Suppressor macrophage treated with lipopolysaccharide for 1 hour (primary cell): ENCODE measurements at regions not wholly inside any gene's neighbourhood (a gene's known extent, or its start where the extent isn't known, plus 50 kb on each side); places are given as distances from the start of the nearest gene placed in this dataset.

Source experiments
- DNase-seq, 3 donors: peaks; one replicate each; pipeline ENCODE4 v3.0.0-alpha.2; 2020 to 2022

DNA sequence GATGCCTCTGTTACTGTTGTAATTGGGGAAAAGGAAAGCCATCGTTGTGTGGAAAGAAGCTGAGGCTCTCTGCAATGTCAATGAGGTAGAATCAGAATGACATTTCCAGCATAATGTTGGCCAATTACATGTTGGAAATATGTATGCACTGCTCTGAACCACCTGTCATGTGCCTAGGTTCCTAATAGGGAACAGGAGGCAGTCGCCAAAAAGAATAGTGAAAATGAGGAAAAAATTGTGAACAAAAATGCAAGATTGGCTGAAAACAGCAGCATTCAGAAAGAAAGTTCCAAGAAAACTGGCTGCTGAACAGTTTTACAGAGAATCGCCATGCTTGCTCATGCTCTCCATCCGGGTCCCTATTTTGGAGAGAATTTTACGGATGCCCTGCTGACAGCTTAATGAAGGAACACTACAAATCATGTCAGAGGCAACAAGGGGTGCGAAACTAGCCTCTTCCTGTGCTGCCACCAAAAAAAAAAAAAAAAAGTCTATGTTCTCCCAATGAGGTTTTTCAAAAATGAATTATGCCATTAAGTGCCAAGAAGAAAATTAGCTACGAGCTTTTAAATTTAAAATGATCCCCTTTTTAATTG, 305.9 kb upstream of the ARRDC4 start:
- no peak for DNase-seq

DNA sequence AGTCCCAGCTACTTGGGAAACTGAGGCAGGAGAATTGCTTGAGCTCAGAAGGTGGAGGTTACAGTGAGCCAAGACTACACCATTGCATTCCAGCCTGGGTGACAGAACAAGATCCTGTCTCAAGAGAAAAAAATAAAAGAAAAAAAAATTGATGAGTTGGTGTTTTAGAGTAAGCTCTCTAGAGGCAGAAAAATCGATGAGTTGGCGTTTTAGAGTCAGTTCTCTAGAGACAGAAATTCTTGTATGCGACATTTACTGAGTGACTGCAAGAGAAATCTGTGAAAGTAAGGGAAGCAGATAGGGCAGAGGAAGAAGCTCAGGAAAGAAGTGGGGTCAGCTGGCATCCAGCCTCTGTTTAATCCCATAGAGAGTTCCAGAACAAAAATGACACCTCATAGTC, 298.7 kb upstream of the ARRDC4 start:
- DNase-seq, result no peak

DNA sequence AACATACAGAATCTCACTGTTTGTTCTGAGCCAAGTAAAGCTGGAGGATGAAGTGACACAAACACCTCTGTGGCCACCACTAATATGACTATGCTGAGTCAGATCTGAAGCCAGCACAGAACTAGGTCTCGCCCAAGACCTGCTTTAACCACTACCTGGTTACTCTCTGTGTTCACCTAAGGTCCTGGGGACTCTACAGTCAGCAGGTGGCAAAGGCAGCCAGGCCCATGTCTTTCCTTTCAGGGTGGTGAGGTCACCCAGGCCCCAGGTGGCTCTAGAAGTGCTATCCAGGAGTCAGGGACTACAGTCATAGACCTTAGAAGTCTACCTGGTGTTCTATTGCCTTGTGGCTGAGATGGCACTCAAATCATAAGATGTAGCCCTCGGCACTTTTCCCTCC, 287.9 kb upstream of the ARRDC4 start:
- no peak for DNase-seq

DNA sequence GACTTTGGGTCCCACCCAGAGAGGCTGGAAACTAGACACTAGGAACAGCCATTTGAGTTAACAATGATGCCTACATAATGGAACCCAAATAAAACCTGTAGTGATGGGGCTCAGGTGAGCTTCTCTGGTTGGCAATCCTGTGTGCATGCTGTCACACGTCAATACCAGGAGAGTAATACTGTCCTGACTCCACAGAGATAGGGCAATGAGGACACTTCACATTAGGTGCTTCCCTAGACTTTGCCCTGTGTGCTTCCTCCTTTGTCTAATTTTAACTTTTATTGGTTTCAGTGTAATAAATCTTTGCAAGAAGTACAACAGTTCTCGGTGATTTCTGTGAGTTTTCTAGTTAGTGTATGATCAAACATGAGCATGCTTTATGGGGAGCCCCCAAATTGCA, 281.8 kb upstream of the ARRDC4 start:
- DNase-seq, result no peak

DNA sequence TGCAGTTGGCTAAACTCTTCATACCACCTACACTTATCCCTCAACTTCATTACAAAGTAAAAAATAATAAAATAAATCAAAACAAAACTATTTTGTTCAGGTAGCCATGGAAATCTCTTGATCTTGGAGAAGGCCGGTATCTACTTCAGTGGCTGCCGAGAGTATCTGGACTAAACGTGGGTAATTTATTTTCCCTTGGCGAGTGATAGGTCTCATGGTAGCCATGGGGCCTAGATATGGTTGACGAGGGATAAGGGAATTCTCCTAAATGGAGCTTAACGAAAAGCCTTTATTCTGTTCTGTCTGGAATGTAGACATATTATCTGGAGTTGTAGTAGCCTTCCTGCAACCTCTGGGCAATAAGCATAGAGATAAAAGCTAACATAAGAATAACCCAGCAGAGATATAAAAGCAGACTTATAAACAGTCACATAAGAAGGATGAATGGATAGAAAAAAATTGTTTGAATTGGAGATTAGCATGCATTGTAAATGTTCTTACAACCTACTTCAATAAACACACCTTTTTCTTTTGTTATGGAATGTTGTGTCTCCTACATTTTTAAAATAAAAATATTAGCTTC, 281.3 kb upstream of the ARRDC4 start:
- no peak for DNase-seq

DNA sequence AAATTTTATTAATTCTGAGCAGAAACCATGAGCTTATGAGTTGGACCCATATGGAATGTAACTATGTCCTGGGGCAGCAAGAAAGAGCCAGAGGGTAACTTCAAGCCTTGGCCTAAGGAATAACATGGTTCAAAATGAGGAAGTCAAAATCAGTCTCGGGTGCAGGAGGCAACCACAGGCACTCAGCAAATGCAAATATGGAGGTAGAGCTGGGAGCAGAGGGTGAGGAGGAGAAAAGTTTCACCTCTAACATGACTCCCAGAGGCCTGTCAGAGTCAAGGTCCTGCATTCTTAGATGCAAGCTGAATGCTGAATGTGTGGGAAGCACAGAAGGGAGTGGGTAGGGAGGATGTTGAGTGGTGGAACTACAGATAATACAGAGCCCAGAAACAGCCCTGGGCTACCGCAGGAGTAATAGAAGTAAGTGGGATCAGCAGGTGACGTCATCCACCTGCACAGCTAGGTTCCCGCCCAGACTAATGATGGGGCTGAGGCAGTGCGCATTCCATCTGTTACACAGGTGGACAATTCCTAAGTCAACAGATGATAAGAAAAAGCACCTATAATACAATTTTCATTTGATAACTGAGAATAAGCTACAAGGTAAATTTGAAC, 279.8 kb upstream of the ARRDC4 start:
- DNase-seq, result no peak

DNA sequence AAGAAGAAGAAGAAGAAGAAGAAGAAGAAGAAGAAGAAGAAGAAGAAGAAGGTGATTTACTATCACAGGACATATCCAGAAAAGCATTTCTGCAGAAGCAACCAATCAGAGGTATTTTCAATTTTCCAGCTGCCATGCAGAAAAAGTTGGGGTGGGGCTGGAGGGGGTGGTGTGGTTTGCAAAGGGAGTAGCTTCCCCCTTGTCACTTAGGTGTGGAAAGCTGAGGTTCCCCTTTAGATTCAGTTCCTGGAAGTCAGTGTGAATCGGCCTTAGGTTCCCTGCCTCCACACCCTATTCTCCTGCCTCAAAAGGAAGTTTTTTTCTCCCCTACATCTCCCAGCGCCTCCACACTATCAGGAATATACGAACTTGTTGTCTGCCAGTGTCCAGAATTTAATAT, 276.7 kb upstream of the ARRDC4 start:
- DNase-seq, result no peak

DNA sequence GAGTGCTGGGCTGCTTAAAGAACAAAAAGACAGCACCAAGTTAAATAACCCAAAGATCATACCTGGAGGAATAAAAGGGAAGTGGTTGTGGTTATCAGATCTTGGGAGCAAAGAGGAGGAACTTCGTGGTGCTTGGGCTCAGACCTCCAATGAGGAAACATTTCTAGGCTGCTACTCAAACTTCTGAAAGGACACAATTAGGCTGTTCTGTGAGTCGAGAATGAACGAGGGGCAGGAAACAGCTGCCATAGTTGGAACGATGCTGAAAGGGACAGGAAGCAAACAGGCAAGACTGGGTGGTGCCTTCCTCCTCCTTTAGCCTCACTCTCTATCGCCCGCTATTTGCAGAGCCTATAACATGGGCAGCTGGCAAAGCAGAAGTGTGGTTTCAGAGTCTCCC, 276.3 kb upstream of the ARRDC4 start:
- no peak for DNase-seq

DNA sequence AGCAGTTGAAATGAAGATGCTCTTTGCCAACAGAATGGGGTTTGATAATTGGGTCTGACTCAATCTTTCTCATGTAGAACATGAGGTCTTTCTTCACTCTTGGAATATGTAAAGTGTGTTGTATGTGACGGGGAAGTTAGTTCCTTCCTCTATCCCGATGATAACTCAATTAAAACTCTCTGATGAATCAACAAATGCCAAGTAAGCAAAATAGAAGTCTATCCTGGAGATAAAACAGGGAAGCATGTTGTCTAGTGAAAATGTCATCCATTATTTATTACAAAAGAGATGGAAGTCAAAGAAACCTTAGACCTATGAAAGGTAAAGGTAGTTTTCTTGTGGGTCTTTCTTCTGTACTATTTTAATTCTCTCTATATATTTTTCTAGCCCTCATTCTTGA, 274.2 kb upstream of the ARRDC4 start:
- DNase-seq, result no peak

DNA sequence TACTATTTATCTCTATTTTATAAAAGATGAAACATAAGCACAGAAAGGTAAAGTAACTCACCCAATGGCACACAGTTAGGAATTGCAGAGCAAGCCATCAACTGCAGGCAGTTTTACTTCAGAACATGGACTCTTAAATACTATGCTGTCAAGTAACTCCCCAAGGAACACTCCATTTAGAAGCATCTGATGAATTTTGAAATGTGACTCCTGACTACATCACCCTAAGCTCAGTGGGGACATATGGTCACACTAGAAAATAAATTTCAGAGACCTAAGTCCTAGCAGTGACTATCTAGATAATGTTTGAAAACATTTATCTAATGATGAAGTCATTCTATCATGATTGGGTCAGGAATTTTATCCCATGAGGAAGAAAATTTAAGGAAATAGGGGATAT, 272.8 kb upstream of the ARRDC4 start:
- no peak for DNase-seq

DNA sequence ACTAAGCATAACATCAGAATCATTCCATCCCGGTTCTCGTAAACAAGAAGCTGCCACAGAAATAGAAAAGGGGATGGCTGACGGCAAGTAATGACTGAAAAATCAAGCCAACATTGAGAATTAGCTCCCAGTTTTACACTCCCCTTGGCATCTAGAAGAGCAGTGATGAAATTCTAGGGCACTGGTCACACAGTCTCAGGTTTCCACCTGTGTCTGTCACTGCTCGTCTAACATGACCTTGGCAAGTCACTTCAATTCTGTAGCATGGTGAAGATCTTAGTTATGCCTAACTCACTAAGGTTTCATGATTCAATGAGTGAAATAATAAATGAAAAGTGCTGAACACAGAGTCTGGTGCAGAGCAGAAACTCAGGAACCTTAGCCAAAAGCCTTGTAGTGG, 272.3 kb upstream of the ARRDC4 start:
- DNase-seq, result no peak

DNA sequence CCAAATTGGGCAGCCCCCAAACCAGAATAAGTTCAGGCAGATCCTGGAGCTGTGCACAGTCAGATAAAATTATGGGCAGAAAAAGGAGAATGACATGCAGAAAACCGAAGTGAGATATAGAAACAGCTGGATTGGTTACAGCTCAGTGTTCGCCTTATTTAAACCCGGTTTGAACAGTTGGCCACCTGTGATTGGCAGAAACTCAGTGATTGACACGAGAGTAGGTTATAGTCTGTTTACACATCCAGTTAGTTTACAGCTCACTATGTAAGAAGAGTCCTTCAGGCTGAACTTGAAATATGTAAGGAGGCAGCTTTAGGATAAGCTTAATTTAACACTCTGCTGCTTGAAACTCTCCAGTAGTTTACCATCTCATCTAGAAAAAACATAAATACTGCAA, 271.6 kb upstream of the ARRDC4 start:
- DNase-seq, result no peak

DNA sequence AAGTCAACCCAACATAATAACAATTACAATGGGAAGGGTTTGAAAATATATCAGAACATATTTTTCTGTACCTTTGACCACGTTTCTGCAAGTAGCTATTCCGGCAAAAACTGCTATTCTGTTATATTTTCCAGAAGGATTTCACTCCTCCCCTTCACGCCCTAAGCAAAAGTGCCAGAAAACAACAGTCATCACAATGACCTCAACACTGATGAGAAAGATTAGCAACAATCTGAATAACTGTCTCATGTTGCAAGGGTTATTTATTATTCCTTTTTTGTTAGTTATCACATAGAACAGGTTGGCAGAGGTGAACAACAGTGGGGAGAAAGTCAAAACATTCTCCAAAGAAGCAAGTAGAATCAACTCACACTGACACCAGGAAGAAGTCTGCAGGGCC, 269.4 kb upstream of the ARRDC4 start:
- no peak for DNase-seq

DNA sequence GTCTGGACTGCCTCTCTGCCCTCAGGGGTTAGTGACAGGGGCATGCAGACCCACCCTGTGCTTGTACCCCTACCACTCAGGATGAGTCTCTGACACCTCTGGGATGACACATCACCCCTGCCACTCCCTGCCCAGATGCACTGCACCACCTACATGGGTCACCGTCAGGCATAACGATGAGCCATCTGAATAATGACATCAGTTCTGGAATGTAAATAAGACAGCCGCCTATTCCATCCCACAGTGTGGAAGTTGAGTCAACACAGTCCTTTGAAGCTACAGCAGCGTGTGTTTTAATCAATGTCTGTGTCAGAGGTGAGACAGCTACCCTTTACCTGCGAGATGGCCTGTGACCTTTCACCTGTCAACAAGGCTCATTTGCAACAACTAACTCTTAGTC, 268.7 kb upstream of the ARRDC4 start:
- no peak for DNase-seq

DNA sequence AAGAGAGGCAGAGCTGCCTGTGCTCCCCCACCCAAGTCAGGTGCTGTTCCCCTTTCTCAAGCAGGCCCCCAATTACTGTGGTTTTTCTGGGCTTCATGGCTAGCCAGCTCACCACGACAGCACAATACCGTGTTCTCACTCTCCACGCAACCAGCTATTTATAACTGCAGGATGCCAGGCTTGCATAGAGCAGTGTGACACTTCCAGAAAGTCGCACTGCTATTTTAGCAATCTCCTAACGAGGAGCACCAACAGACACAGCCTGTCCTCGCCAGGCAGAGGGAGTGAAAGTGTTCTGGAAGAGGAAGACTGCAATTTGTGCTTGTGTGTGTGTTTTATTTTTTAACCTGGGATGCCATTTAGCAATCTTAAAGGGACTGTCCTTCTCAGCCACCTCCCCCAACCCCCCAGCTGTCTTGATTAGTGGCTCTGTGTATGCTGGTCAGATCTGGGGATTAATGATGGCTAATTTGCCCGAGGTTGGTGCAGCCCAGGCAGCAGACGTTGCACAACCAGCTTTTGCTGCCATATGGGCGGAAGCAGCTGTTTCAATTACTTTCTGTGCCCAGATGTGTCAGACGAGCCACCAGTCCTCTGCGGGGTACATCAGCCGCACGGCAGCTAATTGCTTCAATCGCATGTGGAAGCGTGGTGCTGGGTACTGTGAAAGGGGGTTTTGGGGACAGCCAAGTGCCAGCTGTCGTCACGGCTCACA, 268.0 kb upstream of the ARRDC4 start:
- DNase-seq, result peak; percentile 20 to 32 (median 20)

DNA sequence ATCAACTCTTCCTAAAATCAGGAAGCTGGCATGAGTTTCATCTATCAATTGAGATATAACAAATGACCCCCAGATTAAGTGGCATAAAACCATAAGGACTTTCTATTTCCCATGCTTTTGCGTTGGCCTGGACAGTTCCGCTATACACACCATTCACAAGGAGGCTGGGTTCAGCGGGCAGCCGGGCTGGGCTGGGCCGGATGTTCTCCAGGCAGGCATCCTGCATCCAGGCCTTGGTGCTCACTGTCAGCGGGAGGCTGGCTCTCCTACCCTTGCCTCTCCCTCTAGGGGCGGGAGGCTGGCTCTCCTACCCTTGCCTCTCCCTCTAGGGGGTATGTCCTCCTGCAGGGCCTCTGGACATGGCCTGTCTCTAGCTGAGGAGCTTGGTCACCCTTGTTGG, 266.0 kb upstream of the ARRDC4 start:
- no peak for DNase-seq

DNA sequence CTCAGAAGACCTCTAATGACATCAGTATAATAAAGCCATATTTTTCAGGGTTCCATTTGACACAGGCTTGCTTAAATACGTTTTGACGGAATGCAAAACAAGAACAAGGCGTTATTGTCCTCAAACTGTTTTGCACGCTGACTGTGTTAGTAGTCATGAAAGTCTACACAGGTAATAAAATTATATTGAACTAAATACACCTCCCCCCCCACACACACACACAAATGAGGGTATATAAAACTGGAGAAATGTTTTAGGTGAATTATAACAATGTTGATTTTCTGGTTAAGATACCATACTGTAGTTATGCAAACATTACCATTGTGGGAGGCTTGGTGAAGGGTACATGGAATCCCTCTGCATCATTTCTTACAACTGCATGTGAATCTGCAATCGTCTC, 257.1 kb upstream of the ARRDC4 start:
- DNase-seq, result no peak

DNA sequence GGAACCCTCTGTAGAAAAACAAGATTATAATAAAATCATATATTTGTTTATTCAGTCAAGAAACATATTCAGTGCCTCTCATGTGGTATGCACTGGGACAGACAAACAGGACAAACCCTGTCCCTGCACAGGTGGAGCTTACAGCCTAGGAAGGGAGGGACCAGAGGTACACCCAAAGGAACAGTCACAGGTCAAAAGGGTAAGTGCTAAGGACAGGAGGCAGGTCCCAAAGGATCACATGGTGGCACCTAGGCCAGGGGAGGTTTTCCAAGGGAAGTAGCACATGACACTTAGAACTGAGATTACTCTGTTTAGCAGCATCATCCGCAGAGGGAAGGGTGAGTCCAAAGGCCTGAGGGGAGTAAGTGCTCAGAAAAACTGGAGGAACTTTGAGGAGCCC, 254.4 kb upstream of the ARRDC4 start:
- no peak for DNase-seq

DNA sequence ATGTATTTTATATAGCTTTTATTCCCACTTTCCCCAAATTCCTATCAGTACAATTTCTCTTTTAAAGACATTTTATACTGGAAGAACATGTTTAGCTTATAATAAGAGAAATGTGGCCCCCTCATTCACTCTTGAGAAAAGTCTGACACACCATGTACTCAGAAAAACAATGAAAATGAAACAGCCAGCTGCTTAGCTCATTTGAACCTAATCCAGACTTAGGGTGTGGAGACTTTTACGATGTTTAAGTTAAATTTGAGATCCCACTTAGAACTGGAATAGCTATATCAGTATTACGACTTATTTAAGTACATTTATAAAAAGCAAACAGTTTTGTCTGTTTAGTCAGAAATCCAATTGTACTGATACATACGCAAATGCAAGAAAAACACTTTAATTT, 252.3 kb upstream of the ARRDC4 start:
- no peak for DNase-seq

DNA sequence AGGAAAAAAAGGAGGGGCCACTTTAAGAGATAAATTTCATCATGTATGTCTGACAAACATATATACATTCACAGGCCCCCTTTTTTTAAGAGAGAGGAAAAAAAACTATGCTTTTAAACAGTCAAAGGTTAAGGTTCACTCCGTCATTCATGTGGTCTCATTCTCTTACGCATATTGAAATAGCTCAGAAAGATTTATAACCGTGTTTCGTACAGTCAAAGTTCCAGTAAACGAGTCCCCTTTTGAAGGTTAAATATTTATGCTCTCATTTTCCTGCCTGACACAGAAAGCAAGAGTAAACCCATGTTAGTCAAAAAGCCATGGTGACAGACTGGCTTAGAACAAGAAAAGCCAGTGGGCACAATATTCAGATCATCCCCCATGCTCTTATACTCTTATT, 248.0 kb upstream of the ARRDC4 start:
- DNase-seq, result no peak

DNA sequence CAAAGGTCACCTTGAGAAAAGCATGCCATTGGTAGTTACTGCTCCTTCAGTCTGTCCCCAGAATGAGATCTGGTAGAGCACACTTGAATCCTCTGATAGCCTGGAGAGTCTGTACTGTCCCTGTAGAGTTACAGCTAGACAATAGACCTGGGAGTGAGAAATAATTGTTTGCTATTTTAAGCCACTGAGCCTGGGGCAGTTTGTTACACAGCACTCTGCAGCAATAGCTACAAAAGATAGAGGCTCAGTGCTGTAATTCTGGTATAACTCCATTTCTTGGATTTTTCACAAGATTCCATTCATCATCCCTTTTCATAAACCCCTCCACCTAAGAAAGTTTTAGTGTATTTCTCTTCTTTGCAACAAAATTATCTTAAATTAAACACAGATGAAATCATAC, 242.7 kb upstream of the ARRDC4 start:
- peak in 1 of 3 donors; percentile 6 for DNase-seq

DNA sequence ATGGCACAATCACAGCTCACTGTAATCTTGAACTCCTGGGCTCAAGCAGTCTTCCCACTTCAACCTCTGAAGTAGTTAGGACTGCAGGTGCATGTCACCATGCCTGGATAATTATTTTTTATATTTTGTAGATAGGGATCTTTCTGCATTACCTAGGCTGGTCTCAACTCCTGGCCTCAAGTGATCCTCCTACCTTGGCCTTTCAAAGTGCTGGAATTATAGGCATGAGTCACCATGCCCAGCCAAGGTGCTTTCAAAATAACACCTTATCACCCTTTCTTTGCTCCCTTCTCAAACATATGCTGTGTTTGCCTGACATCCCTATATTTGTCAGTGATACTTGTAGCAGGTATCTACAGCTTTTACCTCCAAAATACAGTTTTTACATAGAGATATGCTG, 242.0 kb upstream of the ARRDC4 start:
- DNase-seq, result peak in 1 of 3 donors; percentile 11

DNA sequence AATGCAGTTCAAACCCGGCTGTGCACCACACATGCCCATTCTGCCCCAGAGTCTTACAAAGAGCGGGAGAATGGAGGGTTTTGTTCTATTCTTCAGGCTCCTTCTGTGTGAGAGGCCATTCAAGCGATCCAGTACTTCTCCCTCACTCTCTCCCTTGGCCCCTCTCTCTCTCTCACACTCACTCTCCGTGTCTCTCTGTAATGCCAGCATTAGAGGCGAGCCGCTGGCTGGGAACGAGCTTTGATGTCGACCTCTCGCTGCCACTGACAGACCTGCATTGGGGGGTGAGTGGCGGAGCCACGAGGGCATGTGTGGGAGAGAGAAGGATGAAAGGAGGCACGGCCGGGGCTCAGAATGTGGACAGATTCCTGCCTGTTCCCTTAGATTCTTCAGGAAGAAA, 231.7 kb upstream of the ARRDC4 start:
- DNase-seq, result no peak

DNA sequence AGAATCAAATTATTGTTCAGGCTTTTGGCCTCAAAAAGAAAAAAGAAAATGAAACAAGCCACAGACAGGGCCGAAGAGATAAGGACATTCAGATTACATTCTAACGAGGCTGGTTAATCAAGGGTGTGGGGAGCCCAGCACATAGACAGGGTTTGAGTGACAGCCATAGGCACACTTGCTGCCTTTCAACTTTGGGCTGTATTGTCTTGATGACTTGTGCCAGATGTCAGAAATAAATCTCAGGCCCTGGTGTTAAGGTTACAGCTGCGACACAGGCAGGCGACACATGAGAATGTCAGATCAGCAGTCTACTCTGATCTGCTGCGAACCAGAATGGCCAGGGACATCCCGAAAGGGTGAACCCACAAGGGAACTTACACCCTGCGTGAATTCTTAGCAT, 231.2 kb upstream of the ARRDC4 start:
- no peak for DNase-seq
